DOHH2 (cell line): ENCODE measurements at regions not wholly inside any gene's neighbourhood (a gene's known extent, or its start where the extent isn't known, plus 50 kb on each side); places are given as distances from the start of the nearest gene placed in this dataset.

Experiments
- H3F3A ChIP-seq: fragments of 200-600 bp; sonication (generic), shearing (Covaris generic); 2 replicates; pipeline ENCODE4 v1.6.0; 2016; ENCODE audit warnings: antibody characterized with exemption, mild to moderate bottlenecking; ENCODE audit not compliant: control insufficient read depth, insufficient read depth
- H3K27ac ChIP-seq: fragments of 200-600 bp; sonication (generic); 2 replicates; pipeline ENCODE4 v1.5.1; 2014; ENCODE audit warnings: low read depth, mild to moderate bottlenecking, low read length, moderate library complexity
- H3K27me3 ChIP-seq: fragments of 200-600 bp; sonication (generic); 2 replicates; pipeline ENCODE4 v1.6.1; 2014; ENCODE audit warnings: mild to moderate bottlenecking, low read length, mixed read lengths; ENCODE audit not compliant: control insufficient read depth
- H3K36me3 ChIP-seq: fragments of 200-600 bp; sonication (generic); 2 replicates; pipeline ENCODE4 v1.6.1; 2014; ENCODE audit warnings: mild to moderate bottlenecking, low read length, moderate library complexity, mixed read lengths; ENCODE audit not compliant: control insufficient read depth
- H3K4me1 ChIP-seq: fragments of 200-600 bp; sonication (generic); 2 replicates; pipeline ENCODE4 v1.6.1; 2014; ENCODE audit warnings: mild to moderate bottlenecking, low read length, mixed read lengths; ENCODE audit not compliant: control insufficient read depth
- H3K4me2 ChIP-seq: fragments of 200-600 bp; sonication (generic); 2 replicates; pipeline ENCODE4 v1.6.0; 2014; ENCODE audit warnings: mild to moderate bottlenecking, low read length, moderate library complexity
- H3K4me3 ChIP-seq: fragments of 200-600 bp; sonication (generic); 2 replicates; pipeline ENCODE4 v1.5.1; 2014; ENCODE audit warnings: mild to moderate bottlenecking, low read length, mixed read lengths
- H3K79me2 ChIP-seq: fragments of 200-600 bp; sonication (generic); 2 replicates; pipeline ENCODE4 v1.6.1; 2014; ENCODE audit warnings: mild to moderate bottlenecking, low read length, mixed read lengths; ENCODE audit not compliant: control insufficient read depth
- H3K9me2 ChIP-seq: fragments of 200-600 bp; sonication (generic); replicated peaks from 2 replicates; pipeline ENCODE4 v1.6.1; 2014; ENCODE audit warnings: mild to moderate bottlenecking, low read length, mixed read lengths; ENCODE audit not compliant: control insufficient read depth
- H3K9me3 ChIP-seq: fragments of 200-600 bp; sonication (generic); 2 replicates; pipeline ENCODE4 v1.6.1; 2014; ENCODE audit warnings: antibody characterized with exemption, low read length, mixed read lengths; ENCODE audit not compliant: control insufficient read depth, insufficient read depth
- H4K20me1 ChIP-seq: fragments of 200-600 bp; sonication (generic); 2 replicates; pipeline ENCODE4 v1.6.0; 2014; ENCODE audit warnings: low read depth, mild to moderate bottlenecking, antibody characterized with exemption, low read length, moderate library complexity; ENCODE audit not compliant: control insufficient read depth, insufficient read depth
- CTCF ChIP-seq: fragments of 200-600 bp; sonication (generic); IDR thresholded peaks from one replicate; pipeline ENCODE4 v1.5.1; 2014; ENCODE audit warnings: antibody characterized with exemption, mild to moderate bottlenecking, low read depth, low read length; ENCODE audit not compliant: poor library complexity, severe bottlenecking
- EZH2phosphoT487 ChIP-seq: fragments of 200-600 bp; sonication (generic); IDR thresholded peaks from 2 replicates; pipeline ENCODE4 v1.6.1; 2017; ENCODE audit warnings: borderline replicate concordance, mild to moderate bottlenecking, antibody characterized with exemption, low read length, moderate library complexity, mixed read lengths

GRCh38 chr5:20524991-20525529 lies 537.1 kb upstream of the CDH18 start:
- TF ChIP-seq EZH2phosphoT487 (no peak), CTCF (no peak)
- no peaks in the 10 kb centered on the region for H3K9me2 ChIP-seq

GRCh38 chr5:20522905-20523482 lies 535.0 kb upstream of the CDH18 start:
- Histone ChIP-seq H3F3A (no peaks in the 10 kb centered on the region), H3K4me1 (no peaks in the 10 kb centered on the region), H3K9me2 (no peaks in the 10 kb centered on the region), H3K79me2 (no peaks in the 10 kb centered on the region), H3K9me3 (no peaks in the 10 kb centered on the region), H3K4me2 (no peak overlapping the region), H3K27ac (no peak overlapping the region), H3K27me3 (no peaks in the 10 kb centered on the region), H3K36me3 (no peaks in the 10 kb centered on the region), H4K20me1 (no peaks in the 10 kb centered on the region), H3K4me3 (no peak overlapping the region)
- TF ChIP-seq CTCF (no peak), EZH2phosphoT487 (no peak)

More at GRCh38 chr5:20524991-20525529, 537.1 kb upstream of the CDH18 start:
- Histone ChIP-seq H3K27me3 (no peaks in the 10 kb centered on the region), H3K4me3 (no peak overlapping the region), H3K4me1 (no peaks in the 10 kb centered on the region), H3K9me3 (no peaks in the 10 kb centered on the region), H3K4me2 (no peak overlapping the region), H4K20me1 (no peaks in the 10 kb centered on the region), H3F3A (no peaks in the 10 kb centered on the region), H3K79me2 (no peaks in the 10 kb centered on the region), H3K36me3 (no peaks in the 10 kb centered on the region), H3K27ac (no peak overlapping the region)

- H3K4me3 ChIP-seq = no peak overlapping the region
- H3K4me1 ChIP-seq = no peaks in the 10 kb centered on the region
- H4K20me1 ChIP-seq = no peaks in the 10 kb centered on the region
- H3K27me3 ChIP-seq = no peaks in the 10 kb centered on the region
- H3F3A ChIP-seq = no peaks in the 10 kb centered on the region
- no peaks in the 10 kb centered on the region for H3K36me3 ChIP-seq
- TF ChIP-seq CTCF (no peak), EZH2phosphoT487 (no peak)
- H3K79me2 ChIP-seq = no peaks in the 10 kb centered on the region
- no peak overlapping the region for H3K4me2 ChIP-seq
- H3K27ac ChIP-seq = no peak overlapping the region
- H3K9me3 ChIP-seq = no peaks in the 10 kb centered on the region
- no peaks in the 10 kb centered on the region for H3K9me2 ChIP-seq
Measured at GRCh38 chr5:20515606-20516005, 527.6 kb upstream of the CDH18 start.
